ENCODE measurements at regions not wholly inside any gene's neighbourhood (a gene's known extent, or its start where the extent isn't known, plus 50 kb on each side); places are given as distances from the start of the nearest gene placed in this dataset.

DNA sequence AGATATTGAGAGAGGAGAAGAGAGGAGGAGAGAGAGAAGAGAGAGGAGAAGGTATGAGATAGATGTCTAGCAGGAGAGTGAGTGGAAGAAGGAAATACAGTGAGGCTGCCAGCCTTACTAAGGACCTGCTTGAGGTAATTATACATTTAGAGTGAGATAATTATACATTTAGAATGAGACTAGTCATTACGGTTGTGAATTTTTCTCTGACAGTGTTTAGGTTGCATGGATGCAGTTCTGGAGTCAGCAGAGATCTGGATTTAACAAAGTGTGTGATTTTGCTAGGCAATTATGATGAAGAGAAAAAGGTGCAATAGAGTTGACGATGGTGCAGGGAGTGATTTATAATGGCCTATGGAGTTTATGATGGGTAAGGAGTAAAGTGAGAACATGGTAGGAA is 187.1 kb upstream of the ARX start:
- TF ChIP-seq, protein P1, sequence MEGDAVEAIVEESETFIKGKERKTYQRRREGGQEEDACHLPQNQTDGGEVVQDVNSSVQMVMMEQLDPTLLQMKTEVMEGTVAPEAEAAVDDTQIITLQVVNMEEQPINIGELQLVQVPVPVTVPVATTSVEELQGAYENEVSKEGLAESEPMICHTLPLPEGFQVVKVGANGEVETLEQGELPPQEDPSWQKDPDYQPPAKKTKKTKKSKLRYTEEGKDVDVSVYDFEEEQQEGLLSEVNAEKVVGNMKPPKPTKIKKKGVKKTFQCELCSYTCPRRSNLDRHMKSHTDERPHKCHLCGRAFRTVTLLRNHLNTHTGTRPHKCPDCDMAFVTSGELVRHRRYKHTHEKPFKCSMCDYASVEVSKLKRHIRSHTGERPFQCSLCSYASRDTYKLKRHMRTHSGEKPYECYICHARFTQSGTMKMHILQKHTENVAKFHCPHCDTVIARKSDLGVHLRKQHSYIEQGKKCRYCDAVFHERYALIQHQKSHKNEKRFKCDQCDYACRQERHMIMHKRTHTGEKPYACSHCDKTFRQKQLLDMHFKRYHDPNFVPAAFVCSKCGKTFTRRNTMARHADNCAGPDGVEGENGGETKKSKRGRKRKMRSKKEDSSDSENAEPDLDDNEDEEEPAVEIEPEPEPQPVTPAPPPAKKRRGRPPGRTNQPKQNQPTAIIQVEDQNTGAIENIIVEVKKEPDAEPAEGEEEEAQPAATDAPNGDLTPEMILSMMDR (IDR thresholded peaks at IDR 0.05; ENCODE audit: low read depth, low read length), result no peak
- TF ChIP-seq, protein P2, sequence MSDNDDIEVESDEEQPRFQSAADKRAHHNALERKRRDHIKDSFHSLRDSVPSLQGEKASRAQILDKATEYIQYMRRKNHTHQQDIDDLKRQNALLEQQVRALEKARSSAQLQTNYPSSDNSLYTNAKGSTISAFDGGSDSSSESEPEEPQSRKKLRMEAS (IDR thresholded peaks at IDR 0.05; ENCODE audit: low read depth, low read length), result no peak
- TF ChIP-seq MYC (IDR thresholded peaks at IDR 0.05; ENCODE audit: low read depth, low read length) (no peak), POLR2A (IDR thresholded peaks at IDR 0.05; ENCODE audit: extremely low read depth, insufficient read length) (no peak)
- no peak overlapping the region for H3K4me3 ChIP-seq (ENCODE audit: low read depth, low read length)
- DNase-seq (ENCODE audit: low read depth), result no peak

DNA sequence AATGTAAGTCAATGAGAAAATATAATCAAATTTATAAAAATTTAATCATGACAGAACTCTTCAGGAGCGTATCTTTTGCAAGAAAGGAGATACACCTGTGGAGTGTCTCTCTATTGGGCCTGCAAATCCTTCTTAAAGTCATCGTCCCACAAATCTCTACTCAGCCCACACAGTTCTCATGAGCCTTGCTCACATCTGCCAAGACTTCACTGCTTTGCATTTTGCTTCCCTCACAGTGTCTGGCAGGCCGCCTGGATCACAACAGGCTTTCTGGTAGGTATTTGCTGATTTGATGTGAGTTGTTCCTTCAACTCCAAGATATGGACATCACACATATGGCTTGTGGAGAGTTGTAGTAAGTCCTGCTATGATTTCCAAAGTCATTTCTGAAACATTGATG is 183.1 kb upstream of the ARX start:
- no peak overlapping the region for H3K4me3 ChIP-seq (ENCODE audit: low read depth, low read length)
- DNase-seq (ENCODE audit: low read depth), result no peak
- TF ChIP-seq MYC (IDR thresholded peaks at IDR 0.05; ENCODE audit: low read depth, low read length), result no peak
- TF ChIP-seq, protein P2 (IDR thresholded peaks at IDR 0.05; ENCODE audit: low read depth, low read length), result no peak
- no peak for TF ChIP-seq POLR2A (IDR thresholded peaks at IDR 0.05; ENCODE audit: extremely low read depth, insufficient read length)
- TF ChIP-seq, protein P1 (IDR thresholded peaks at IDR 0.05; ENCODE audit: low read depth, low read length), result no peak

- no peak for DNase-seq (ENCODE audit: low read depth)
- TF ChIP-seq POLR2A (IDR thresholded peaks at IDR 0.05; ENCODE audit: extremely low read depth, insufficient read length) (no peak), MYC (IDR thresholded peaks at IDR 0.05; ENCODE audit: low read depth, low read length) (no peak)
- TF ChIP-seq, protein P2 (IDR thresholded peaks at IDR 0.05; ENCODE audit: low read depth, low read length), result no peak
- TF ChIP-seq, protein P1 (IDR thresholded peaks at IDR 0.05; ENCODE audit: low read depth, low read length), result no peak
- H3K4me3 ChIP-seq (ENCODE audit: low read depth, low read length), result no peak overlapping the region
Measured at GRCh38 chrX:25198253-25198652, 182.5 kb upstream of the ARX start.

GRCh38 chrX:25196221-25196620 is 180.5 kb upstream of the ARX start:
- no peak overlapping the region for H3K4me3 ChIP-seq (ENCODE audit: low read depth, low read length)
- TF ChIP-seq, protein P1 (IDR thresholded peaks at IDR 0.05; ENCODE audit: low read depth, low read length), result no peak
- TF ChIP-seq POLR2A (IDR thresholded peaks at IDR 0.05; ENCODE audit: extremely low read depth, insufficient read length) (no peak), MYC (IDR thresholded peaks at IDR 0.05; ENCODE audit: low read depth, low read length) (no peak)
- TF ChIP-seq, protein P2 (IDR thresholded peaks at IDR 0.05; ENCODE audit: low read depth, low read length), result no peak
- no peak for DNase-seq (ENCODE audit: low read depth)

- TF ChIP-seq, protein P1 (IDR thresholded peaks at IDR 0.05; ENCODE audit: low read depth, low read length), result no peak
- TF ChIP-seq, protein P2 (IDR thresholded peaks at IDR 0.05; ENCODE audit: low read depth, low read length), result no peak
- no peak for TF ChIP-seq POLR2A (IDR thresholded peaks at IDR 0.05; ENCODE audit: extremely low read depth, insufficient read length)
- TF ChIP-seq MYC (IDR thresholded peaks at IDR 0.05; ENCODE audit: low read depth, low read length), result no peak
- H3K4me3 ChIP-seq (ENCODE audit: low read depth, low read length), result no peak overlapping the region
- DNase-seq (ENCODE audit: low read depth), result peak; percentile 1
Measured at GRCh38 chrX:25191403-25191802, 175.6 kb upstream of the ARX start.

DNA sequence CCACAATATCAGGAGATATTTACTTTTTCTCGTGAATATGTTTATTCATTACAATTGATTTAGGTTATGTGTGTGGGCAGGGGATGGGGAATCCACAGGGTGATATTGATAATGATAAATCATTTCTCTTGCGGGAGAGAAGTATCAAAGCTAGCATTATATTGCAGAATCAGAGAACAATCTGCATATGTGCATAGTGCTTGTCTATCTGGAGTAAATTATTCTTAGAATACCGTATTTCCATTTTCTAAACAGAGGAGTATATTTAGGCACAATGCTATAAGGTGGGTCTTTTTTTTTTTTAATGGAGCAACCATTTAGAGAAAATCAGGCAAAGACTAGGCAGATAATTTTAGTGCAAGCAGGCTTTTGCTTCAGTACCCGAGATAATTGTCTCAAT is 166.0 kb upstream of the ARX start:
- DNase-seq (ENCODE audit: low read depth), result no peak
- no peak overlapping the region for H3K4me3 ChIP-seq (ENCODE audit: low read depth, low read length)
- TF ChIP-seq, protein P2 (IDR thresholded peaks at IDR 0.05; ENCODE audit: low read depth, low read length), result no peak
- TF ChIP-seq MYC (IDR thresholded peaks at IDR 0.05; ENCODE audit: low read depth, low read length) (no peak), POLR2A (IDR thresholded peaks at IDR 0.05; ENCODE audit: extremely low read depth, insufficient read length) (no peak)
- TF ChIP-seq, protein P1 (IDR thresholded peaks at IDR 0.05; ENCODE audit: low read depth, low read length), result no peak
